AG04450 (cell line): ENCODE measurements at regions not wholly inside any gene's neighbourhood (a gene's known extent, or its start where the extent isn't known, plus 50 kb on each side); places are given as distances from the start of the nearest gene placed in this dataset.

Experiments used
- CTCF ChIA-PET: fragments of 300-600, 350-600 bp; formaldehyde crosslinking; extraction: SDS; loops from one replicate; lab custom pipeline; 2022; ENCODE audit warnings: antibody characterized with exemption, inconsistent platforms; lab: Charles Lee
- POLR2A ChIA-PET: fragments of 350-600 bp; formaldehyde crosslinking; extraction: SDS; loops from one replicate; lab custom pipeline; 2021; ENCODE audit warnings: antibody characterized with exemption, inconsistent platforms; lab: Yijun Ruan, JAX
- DNase-seq: peaks from one replicate; pipeline ENCODE4 v3.0.0-alpha.2; 2011; ENCODE audit warnings: low read depth, low spot score
- H3K27ac ChIP-seq: one replicate; pipeline ENCODE4 v1.5.1; 2012; ENCODE audit warnings: low read depth, low read length, control low read depth
- H3K27me3 ChIP-seq: one replicate; pipeline ENCODE4 v1.6.0; 2012; ENCODE audit warnings: low read length; ENCODE audit not compliant: control insufficient read depth, insufficient read depth
- H3K4me3 ChIP-seq: 2 replicates; pipeline ENCODE4 v1.5.1; 2011; ENCODE audit warnings: mild to moderate bottlenecking, low read depth, low read length, control low read depth
- H3K9me3 ChIP-seq: 2 replicates; pipeline ENCODE4 v1.5.1; 2012; ENCODE audit warnings: low read length; ENCODE audit not compliant: control insufficient read depth, insufficient read depth
- CTCF ChIP-seq: IDR thresholded peaks from 2 replicates; pipeline ENCODE4 v1.5.1; 2011; ENCODE audit warnings: low read depth, low read length, control low read depth, inconsistent platforms

GRCh38 chr2:60678551-60678950 lies 77.5 kb upstream of the PAPOLG start:
- no peak for TF ChIP-seq CTCF
- POLR2A ChIA-PET = no interaction called here
- Histone ChIP-seq H3K9me3 (no peaks in the 10 kb centered on the region), H3K27ac (no peak overlapping the region), H3K4me3 (no peak overlapping the region), H3K27me3 (peaks cover 7% of the 10 kb centered on the region)
- CTCF ChIA-PET = no interaction called here
- no peak for DNase-seq

GRCh38 chr2:60679036-60679780 lies 76.9 kb upstream of the PAPOLG start:
- no peak for TF ChIP-seq CTCF
- H3K4me3 ChIP-seq = no peak overlapping the region
- CTCF ChIA-PET = interaction anchor here (1.2 kb wide), 1 partner anchor 28 kb away, joined by 3 read pairs; no protein-coding TSS in a partner anchor
- H3K27me3 ChIP-seq = peaks cover 7% of the 10 kb centered on the region
- no peaks in the 10 kb centered on the region for H3K9me3 ChIP-seq
- no peak overlapping the region for H3K27ac ChIP-seq
- no peak for DNase-seq
- POLR2A ChIA-PET = no interaction called here

- no peak overlapping the region for H3K4me3 ChIP-seq
- H3K9me3 ChIP-seq = no peaks in the 10 kb centered on the region
- no peaks in the 10 kb centered on the region for H3K27me3 ChIP-seq
- no peak for TF ChIP-seq CTCF
- ChIA-PET CTCF (interaction anchor here (1.2 kb wide), 1 partner anchor 19 kb away, joined by 4 read pairs; no protein-coding TSS in a partner anchor), POLR2A (no interaction called here)
- no peak overlapping the region for H3K27ac ChIP-seq
- DNase-seq = no peak
Observed at GRCh38 chr2:60693551-60693950, 62.5 kb upstream of the PAPOLG start.

GRCh38 chr2:60695793-60696192 lies 60.3 kb upstream of the PAPOLG start:
- DNase-seq = no peak
- ChIA-PET CTCF (interaction anchor here (0.7 to 3.3 kb wide), 3 partner anchors 11 to 303 kb away, joined by 3 to 21 read pairs (median 4); no protein-coding TSS in a partner anchor), POLR2A (no interaction called here)
- Histone ChIP-seq H3K27me3 (no peaks in the 10 kb centered on the region), H3K27ac (no peak overlapping the region), H3K4me3 (no peak overlapping the region), H3K9me3 (no peaks in the 10 kb centered on the region)
- TF ChIP-seq CTCF = no peak

GRCh38 chr2:60699617-60700016 lies 56.5 kb upstream of the PAPOLG start:
- Histone ChIP-seq H3K27me3 (no peaks in the 10 kb centered on the region), H3K9me3 (no peaks in the 10 kb centered on the region), H3K27ac (no peak overlapping the region), H3K4me3 (no peak overlapping the region)
- no peak for TF ChIP-seq CTCF
- ChIA-PET POLR2A (no interaction called here), CTCF (no interaction called here)
- no peak for DNase-seq
